ENCODE measurements at regions not wholly inside any gene's neighbourhood (a gene's known extent, or its start where the extent isn't known, plus 50 kb on each side); places are given as distances from the start of the nearest gene placed in this dataset.
A peak's percentile ranks its signal among the peaks of the same experiment; 100 is the strongest.

DNA sequence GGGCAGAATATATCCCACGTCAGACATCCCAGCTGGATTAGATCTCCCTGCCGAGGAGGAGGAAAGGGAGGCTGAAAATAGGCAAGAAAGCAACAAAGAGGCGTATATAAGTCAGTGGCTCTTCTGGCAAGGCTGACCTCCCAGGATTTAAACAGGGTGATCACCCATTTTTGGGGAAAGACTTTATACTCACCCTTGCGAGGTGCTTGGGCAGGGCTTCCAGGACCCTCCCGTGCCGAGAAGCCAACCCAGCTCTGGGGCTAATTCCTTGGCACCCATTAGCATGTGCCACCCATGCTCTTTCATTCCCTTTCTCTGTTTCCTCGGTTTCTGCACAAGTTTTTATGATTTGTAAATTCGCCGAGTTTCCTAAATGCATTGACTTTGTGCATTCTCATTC, 230.2 kb upstream of the IRX2 start:
- no peak for ATAC-seq
- no peak for DNase-seq (ENCODE audit: missing footprints)
- intact Hi-C loops (cut with DNase I), result no loop called here

DNA sequence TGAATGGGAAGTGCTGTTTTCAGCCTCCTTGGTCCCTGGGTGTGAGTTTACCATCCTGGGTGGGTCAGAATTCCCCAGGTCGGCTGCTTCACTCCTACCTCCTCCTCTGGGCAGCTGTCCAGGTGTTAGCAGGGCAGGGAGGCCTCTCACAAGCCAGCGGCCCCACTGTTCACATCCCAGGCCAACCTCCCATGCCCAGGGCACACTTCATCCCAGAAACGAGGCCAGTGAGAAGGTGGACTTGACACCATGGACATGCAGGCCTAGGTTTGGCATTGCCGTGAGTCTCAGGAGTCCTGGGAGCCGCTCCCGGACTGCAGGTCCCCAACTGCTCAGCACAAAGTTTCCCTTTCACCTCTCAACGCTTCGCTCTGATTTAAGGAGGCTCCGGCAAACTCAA, 229.6 kb upstream of the IRX2 start:
- intact Hi-C loops (cut with DNase I), result no loop called here
- DNase-seq (ENCODE audit: missing footprints), result no peak
- ATAC-seq, result no peak

DNA sequence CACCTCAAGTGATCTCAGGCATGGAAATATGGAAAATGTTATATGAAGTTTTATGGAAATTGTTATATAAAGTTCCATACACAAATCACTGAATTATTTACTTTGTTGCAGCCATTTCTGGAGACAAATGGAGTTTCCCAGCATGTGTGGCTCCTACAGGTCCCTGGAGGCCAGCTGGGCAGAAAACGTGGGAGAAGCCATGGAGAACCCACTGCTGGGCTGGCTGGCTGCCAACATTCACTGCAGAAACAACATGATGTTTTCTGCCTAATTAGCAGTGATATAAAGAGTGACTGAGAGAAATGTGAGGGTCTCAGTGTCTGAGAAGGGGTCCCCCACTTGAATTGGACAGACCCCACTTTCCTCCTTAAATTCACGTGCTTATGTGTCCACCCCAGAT, 208.8 kb upstream of the IRX2 start:
- ATAC-seq (no peak), DNase-seq (ENCODE audit: missing footprints) (no peak)
- intact Hi-C loops (cut with DNase I), result no loop called here

DNA sequence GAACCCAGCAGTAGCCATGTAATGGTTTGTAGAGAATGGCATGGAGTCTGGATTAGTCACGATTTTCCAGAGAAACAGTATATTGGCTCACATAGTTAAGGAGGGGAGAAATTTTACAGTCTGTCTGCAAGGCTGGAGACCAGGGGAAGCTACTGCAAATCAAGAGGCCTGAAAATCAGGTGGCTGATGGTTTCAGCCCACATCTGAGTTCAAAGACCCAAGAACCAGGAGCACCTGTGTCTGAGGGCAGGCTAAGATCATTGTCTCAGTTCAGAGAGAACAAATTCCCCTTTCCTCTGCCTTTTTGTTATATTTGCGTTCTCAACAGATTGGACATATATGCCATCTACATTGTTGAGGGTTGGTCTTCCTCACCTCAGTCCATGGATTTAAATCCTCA, 207.5 kb upstream of the IRX2 start:
- ATAC-seq, result no peak
- intact Hi-C loops (cut with DNase I), result no loop called here

GRCh38 chr5:2948875-2949274, 197.4 kb upstream of the IRX2 start:
- intact Hi-C loops (cut with DNase I), result no loop called here
- ATAC-seq (no peak), DNase-seq (ENCODE audit: missing footprints) (no peak)

More for the DNA sequence above, 207.5 kb upstream of the IRX2 start:
- DNase-seq (ENCODE audit: missing footprints), result no peak

GRCh38 chr5:2946315-2946714, 194.8 kb upstream of the IRX2 start:
- no peak for DNase-seq (ENCODE audit: missing footprints)
- ATAC-seq, result no peak
- intact Hi-C loops (cut with DNase I), result no loop called here

GRCh38 chr5:2936413-2936812, 184.9 kb upstream of the IRX2 start:
- intact Hi-C loops (cut with DNase I), result no loop called here

DNA sequence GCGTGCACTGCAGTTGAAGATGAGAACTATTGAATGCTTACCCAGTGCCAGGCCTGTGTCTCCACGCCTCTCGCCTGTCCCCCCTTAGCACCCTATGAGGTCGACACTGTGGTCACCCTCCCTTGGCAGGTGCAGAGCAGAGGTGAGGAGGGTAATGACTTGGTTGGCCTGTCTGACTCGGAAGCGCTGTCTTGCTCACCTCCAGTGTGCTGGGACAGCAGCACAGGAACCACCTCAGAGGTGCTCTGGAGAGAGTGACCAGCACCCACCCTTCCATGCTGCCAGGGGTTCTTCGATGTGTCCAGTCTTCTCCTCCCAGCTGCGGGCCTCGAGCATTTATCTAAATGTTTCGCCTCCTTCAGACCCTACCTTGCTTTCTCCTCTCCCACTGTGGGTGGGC, 178.3 kb upstream of the IRX2 start:
- intact Hi-C loops (cut with DNase I), result no loop called here
- ATAC-seq (no peak), DNase-seq (ENCODE audit: missing footprints) (no peak)

More at GRCh38 chr5:2936413-2936812, 184.9 kb upstream of the IRX2 start:
- DNase-seq (ENCODE audit: missing footprints) (no peak), ATAC-seq (no peak)

DNA sequence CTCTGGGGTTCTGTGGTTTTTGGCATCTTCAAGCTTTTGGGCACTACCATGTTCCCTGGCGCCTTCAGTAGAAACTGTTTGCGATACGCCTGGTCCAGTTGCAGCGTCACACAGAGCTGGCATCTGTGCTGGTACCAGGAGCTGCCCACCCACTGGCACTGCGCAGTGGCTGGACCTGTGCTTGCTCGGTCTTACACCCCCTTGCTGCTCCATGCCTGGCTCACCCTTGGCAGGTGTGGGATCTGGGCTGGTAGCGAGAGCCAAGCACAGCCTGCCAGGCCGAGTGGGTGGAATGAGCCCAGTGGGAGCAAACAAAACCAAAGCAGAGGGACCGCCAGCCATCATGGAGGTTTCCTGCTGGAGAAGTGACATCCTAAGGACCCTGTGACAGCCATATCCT, 170.2 kb upstream of the IRX2 start:
- DNase-seq (ENCODE audit: missing footprints) (no peak), ATAC-seq (no peak)
- intact Hi-C loops (cut with DNase I), result no loop called here

DNA sequence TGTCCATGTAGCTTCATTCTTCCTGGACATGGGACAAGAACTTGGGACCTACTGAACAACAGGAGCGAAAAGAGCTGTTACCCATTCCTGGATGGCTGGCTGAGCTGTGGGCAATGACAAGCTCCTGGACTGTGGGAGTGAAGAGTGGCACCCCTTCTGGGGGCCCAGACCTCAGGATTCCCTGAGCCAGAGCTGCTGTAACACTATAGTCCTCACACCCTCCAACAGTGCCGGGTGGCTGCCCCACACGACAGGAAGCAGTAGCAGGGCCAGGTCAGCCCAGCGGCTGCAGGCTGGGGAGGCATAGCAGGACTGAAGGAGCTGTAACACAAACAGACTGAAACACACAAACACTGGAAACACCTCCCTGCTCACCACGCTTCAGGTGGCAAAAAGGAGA, 169.7 kb upstream of the IRX2 start:
- DNase-seq (ENCODE audit: missing footprints) (no peak), ATAC-seq (no peak)
- intact Hi-C loops (cut with DNase I), result no loop called here

DNA sequence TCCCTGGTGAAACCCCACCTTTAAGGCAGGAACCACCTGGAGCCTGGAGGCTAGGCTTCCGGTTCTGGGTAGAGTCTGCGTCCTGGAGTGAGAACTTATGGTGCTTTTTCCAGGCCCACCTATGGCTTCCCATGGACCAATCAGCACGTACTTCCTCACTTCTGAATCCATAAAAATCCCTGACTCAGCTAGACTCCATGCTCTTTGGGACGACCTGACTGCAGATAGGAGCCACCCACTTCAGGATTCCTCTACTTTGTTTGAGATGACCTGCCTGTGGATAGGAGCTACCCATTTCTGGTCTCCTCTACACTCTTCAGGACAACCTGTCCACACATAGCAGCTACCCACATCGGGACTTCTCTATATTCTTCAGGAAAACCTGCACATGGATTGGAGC, 168.8 kb upstream of the IRX2 start:
- intact Hi-C loops (cut with DNase I), result no loop called here
- DNase-seq (ENCODE audit: missing footprints) (no peak), ATAC-seq (no peak)

- DNase-seq (ENCODE audit: missing footprints), result no peak
- ATAC-seq, result peak; percentile 13
These were observed 168.0 kb upstream of the IRX2 start for GRCh38 chr5:2919310-2920018.

DNA sequence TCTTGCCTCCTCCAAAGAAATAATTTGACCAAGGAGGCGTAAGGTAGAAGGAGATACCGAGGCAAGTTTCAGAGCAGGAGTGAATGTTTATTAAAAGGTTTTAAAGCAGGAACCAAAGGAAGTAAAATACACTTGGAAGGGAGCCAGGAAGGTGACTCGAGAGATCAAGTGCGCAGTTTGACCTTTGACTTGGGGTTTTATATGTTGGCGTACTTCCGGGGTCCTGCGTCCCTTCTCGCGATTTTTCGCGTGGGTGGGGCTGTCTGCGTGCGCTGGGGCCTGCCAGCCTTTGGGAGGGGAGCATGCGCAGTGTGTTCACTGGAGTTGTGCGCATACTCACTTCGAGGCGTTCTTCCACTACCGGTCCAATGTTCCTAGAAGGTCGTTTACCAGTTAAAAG, 166.0 kb upstream of the IRX2 start:
- no peak for ATAC-seq
- intact Hi-C loops (cut with DNase I), result no loop called here
- no peak for DNase-seq (ENCODE audit: missing footprints)

More at GRCh38 chr5:2919310-2920018, 168.0 kb upstream of the IRX2 start:
- intact Hi-C loops (cut with DNase I), result no loop called here

GRCh38 chr5:2917093-2917492, 165.6 kb upstream of the IRX2 start:
- DNase-seq (ENCODE audit: missing footprints) (no peak), ATAC-seq (no peak)
- intact Hi-C loops (cut with DNase I), result no loop called here

- DNase-seq (ENCODE audit: missing footprints), result no peak
- intact Hi-C loops (cut with DNase I), result no loop called here
- ATAC-seq, result no peak
These were observed 164.7 kb upstream of the IRX2 start for GRCh38 chr5:2916076-2916682.

DNA sequence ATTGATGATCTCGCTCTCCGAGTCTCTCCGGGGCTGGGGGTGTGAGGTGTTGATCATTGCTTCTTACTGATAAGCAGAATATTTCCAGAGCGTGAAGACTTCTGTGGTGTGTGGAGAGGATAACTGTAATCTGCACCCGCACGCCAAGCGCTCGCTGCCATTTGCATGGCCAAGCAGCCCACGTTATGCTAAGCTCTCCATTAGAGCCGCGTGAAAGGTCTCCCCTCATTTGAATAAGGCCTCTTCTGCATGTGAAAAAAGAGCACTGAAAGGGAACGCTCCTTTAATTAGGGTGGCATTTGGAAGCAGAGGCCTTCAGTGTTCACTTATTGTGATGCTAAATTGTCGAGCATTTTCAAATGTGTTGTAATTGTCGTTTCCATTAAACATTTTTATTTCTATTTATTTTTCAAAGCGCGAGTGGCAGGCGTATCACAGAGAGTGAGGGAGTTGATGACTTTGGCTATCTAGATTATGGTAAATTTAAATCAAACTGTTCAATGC, 163.6 kb upstream of the IRX2 start:
- no peak for ATAC-seq
- intact Hi-C loops (cut with DNase I), result no loop called here

DNA sequence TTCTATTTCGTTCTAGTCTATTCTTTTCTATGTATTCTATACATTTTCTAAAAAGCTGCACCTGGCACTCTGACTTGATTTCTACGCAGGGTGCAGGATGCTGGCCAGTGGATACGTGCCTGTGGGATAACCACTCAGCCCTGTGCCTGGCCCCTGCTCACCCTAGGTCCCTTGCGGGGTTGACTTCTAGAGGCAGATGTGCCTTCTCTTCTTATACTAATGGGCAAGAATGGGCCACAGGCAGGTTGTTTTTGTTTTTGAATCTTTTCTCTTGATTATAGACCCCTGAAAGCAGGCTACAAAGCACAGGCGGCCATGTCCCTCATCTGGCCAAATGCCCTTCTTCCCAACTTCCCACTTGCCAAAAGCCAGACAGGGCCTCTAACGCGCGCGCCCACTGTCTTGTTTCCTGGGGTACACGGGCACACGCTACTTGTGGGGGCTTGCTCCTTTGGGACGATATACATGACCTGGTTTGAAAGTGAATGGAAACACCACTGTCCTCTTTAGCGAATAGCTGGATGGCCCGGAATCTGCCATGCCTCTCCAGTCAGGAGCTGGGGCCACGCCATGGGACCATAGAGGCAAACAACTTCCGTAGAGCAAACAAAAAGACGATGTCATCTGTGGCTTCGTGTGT, 162.7 kb upstream of the IRX2 start:
- intact Hi-C loops (cut with DNase I), result no loop called here
- DNase-seq (ENCODE audit: missing footprints) (no peak), ATAC-seq (no peak)

More for the DNA sequence above, 163.6 kb upstream of the IRX2 start:
- DNase-seq (ENCODE audit: missing footprints), result no peak

DNA sequence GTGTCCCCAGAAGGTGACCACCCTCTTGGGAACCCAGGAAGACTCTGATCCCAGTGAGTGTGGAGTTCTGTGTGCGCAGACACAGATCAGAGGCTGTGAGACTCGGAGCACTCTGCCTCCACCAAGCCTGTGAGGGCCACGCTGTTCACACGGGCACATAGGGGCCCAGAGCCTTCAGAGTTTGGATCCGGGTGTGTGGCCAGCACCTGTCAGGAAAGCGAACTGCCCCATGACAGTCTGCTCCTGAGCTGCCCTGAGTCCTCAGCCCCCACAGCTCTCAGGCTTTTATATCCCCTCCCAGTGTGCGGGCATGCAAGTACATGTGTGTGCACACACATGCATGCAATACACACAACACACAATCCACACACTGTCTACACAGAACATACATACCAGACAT, 161.8 kb upstream of the IRX2 start:
- no peak for ATAC-seq
- intact Hi-C loops (cut with DNase I), result no loop called here
- DNase-seq (ENCODE audit: missing footprints), result no peak

DNA sequence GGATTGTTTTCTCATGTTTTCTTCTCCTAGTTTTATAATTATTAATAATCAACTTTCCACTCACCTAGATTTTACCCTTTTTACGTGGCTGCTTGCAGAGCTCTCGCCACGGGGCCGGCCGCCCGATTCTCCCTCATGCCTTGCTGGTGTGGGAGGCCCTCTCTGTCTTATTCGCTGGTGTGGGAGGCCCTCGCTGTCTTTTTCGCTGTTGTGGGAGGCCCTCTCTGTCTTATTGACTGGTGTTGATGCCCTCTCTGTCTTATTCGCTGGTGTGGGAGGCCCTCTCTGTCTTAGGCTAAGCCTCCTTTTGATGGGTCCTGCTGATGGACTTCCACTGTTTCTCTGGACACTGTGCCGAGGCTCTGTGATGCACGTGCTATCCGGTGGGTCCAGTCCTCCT, 161.3 kb upstream of the IRX2 start:
- DNase-seq (ENCODE audit: missing footprints) (no peak), ATAC-seq (no peak)
- intact Hi-C loops (cut with DNase I), result no loop called here
